K562 (cell line): ENCODE measurements at regions not wholly inside any gene's neighbourhood (a gene's known extent, or its start where the extent isn't known, plus 50 kb on each side); places are given as distances from the start of the nearest gene placed in this dataset.

Experiments
- ATAC-seq: fragments of 200-7000 bp; cut with Tn5 transposase; 3 replicates; pipeline ENCODE4 v1.9.1; 2020; ENCODE audit warnings: moderate library complexity
- BruUV-seq: library from RNA; stranded (reverse); fragments of 400-500 nt; replicated peaks from 2 replicates; lab custom pipeline; 2021; lab: Mats Ljungman, UMichigan
- CTCF ChIA-PET: fragments of 300-600 bp; formaldehyde crosslinking; extraction: SDS; loops from one replicate; lab custom pipeline; 2021; ENCODE audit warnings: low intra/inter-chr PET ratio; lab: Yijun Ruan, JAX
- POLR2A ChIA-PET: fragments of 300-600, 350-650 bp; sonication (Branson Sonifier 250); formaldehyde crosslinking; extraction: SDS; loops from one replicate; lab custom pipeline; 2021; ENCODE audit warnings: antibody characterized with exemption, inconsistent platforms; lab: Yijun Ruan, JAX
- DNase-seq, 4 experiments: peaks; one replicate each; pipeline versions ENCODE4 v3.0.0 to v3.0.0-alpha.2; 2011 to 2018; ENCODE audit warnings: low spot score in 3 of 4, mixed read lengths in 3 of 4; ENCODE audit errors: extremely low read depth in 1 of 4
- FAIRE-seq: peaks from 2 replicates; lab custom pipeline; 2011; peaks lifted over from hg19 to GRCh38; lab: Jason Lieb, UNC
- H2AFZ ChIP-seq: 2 replicates; pipeline ENCODE4 v1.6.0; 2011; ENCODE audit warnings: low read depth, low read length, control low read depth, inconsistent platforms
- H3K27ac ChIP-seq: fragments of 200-600 bp; 3 replicates; pipeline ENCODE4 v1.8.0; 2011; ENCODE audit warnings: low read depth, mild to moderate bottlenecking, control low read depth, inconsistent platforms, low read length, moderate library complexity, mixed read lengths; ENCODE audit errors: extremely low read depth
- H3K27me3 ChIP-seq, 2 experiments: fragments of 300-600 bp in 1 of 2; 2 replicates in 1 of 2; 3 replicates in 1 of 2; pipeline versions ENCODE4 v1.6.0 to v1.8.0; 2011; ENCODE audit warnings: inconsistent platforms in 2 of 2, low read length in 2 of 2, mild to moderate bottlenecking in 1 of 2, mixed read lengths in 1 of 2, moderate library complexity in 1 of 2; ENCODE audit not compliant: control insufficient read depth in 2 of 2, insufficient read depth in 2 of 2
- H3K36me3 ChIP-seq: fragments of 300-600 bp; 3 replicates; pipeline ENCODE4 v1.8.0; 2011; ENCODE audit warnings: mild to moderate bottlenecking, low read length, inconsistent platforms; ENCODE audit not compliant: control insufficient read depth, insufficient read depth
- H3K4me1 ChIP-seq, 2 experiments: fragments of 200-600 bp in 1 of 2; replicated peaks in 1 of 2; 2 replicates in 1 of 2; 3 replicates in 1 of 2; pipeline versions ENCODE4 v1.5.1 to v1.8.0; 2011; ENCODE audit warnings: inconsistent platforms in 2 of 2, low read length in 2 of 2, mild to moderate bottlenecking in 1 of 2, mixed read lengths in 1 of 2, moderate library complexity in 1 of 2; ENCODE audit not compliant: control insufficient read depth in 2 of 2, insufficient read depth in 2 of 2
- H3K4me2 ChIP-seq: 2 replicates; pipeline ENCODE4 v1.6.1; 2011; ENCODE audit warnings: low read length, control low read depth, inconsistent platforms, mixed read lengths; ENCODE audit not compliant: insufficient read depth
- H3K4me3 ChIP-seq: fragments of 200-600 bp; sonication (generic), shearing (Covaris generic); 2 replicates; pipeline ENCODE4 v1.5.1; 2016; ENCODE audit warnings: control low read depth, inconsistent platforms
- H3K79me2 ChIP-seq: fragments of 200-600 bp; 3 replicates; pipeline ENCODE4 v1.8.0; 2011; ENCODE audit warnings: low read length, inconsistent platforms; ENCODE audit not compliant: control insufficient read depth, insufficient read depth
- H3K9ac ChIP-seq, 2 experiments: 2 replicates each; pipeline versions ENCODE4 v1.6.0 to v1.6.1; 2011; ENCODE audit warnings: low read depth in 2 of 2, low read length in 2 of 2, control low read depth in 1 of 2, inconsistent platforms in 1 of 2, mild to moderate bottlenecking in 1 of 2, mixed read lengths in 1 of 2; ENCODE audit not compliant: insufficient read depth in 1 of 2
- H3K9me1 ChIP-seq: one replicate; pipeline ENCODE4 v1.6.0; 2011; ENCODE audit warnings: inconsistent platforms, mild to moderate bottlenecking, low read length, moderate library complexity; ENCODE audit not compliant: control insufficient read depth, insufficient read depth
- H3K9me3 ChIP-seq: replicated peaks from 2 replicates; pipeline ENCODE4 v1.5.1; 2011; ENCODE audit warnings: low read depth, low read length, inconsistent platforms; ENCODE audit not compliant: control insufficient read depth, insufficient read depth
- H4K20me1 ChIP-seq: replicated peaks from 2 replicates; pipeline ENCODE4 v1.6.1; 2011; ENCODE audit warnings: low read length, inconsistent platforms, mixed read lengths; ENCODE audit not compliant: control insufficient read depth, insufficient read depth
- BCLAF1 ChIP-seq, 2 experiments: fragments of 450-650 bp in 1 of 2; IDR thresholded peaks; 2 replicates each; pipeline ENCODE4 v1.6.1; 2011 to 2017; ENCODE audit warnings: low read depth in 2 of 2, antibody characterized with exemption in 1 of 2, borderline replicate concordance in 1 of 2, low read length in 1 of 2, mild to moderate bottlenecking in 1 of 2, mixed read lengths in 1 of 2; ENCODE audit not compliant: control insufficient read depth in 1 of 2
- CXXC5 ChIP-seq: fragments of 250-450 bp; sonication (Bioruptor Pico); IDR thresholded peaks from 2 replicates; pipeline ENCODE4 v1.8.0; 2022; ENCODE audit warnings: inconsistent platforms, mild to moderate bottlenecking, moderate library complexity
- ERF ChIP-seq: fragments of 450-650 bp; formaldehyde crosslinking; IDR thresholded peaks from 2 replicates; pipeline ENCODE4 v1.4.0; 2020; ENCODE audit warnings: mild to moderate bottlenecking, mixed read lengths
- ILF3 ChIP-seq: fragments of 450-650 bp; IDR thresholded peaks from 2 replicates; pipeline ENCODE4 v1.6.1; 2018; ENCODE audit warnings: antibody characterized with exemption, mild to moderate bottlenecking, moderate library complexity, borderline replicate concordance
- MBD2 ChIP-seq: sonication (generic); IDR thresholded peaks from 2 replicates; pipeline ENCODE4 v1.6.1; 2016; ENCODE audit warnings: low read depth, borderline replicate concordance
- MXI1 ChIP-seq: IDR thresholded peaks from 2 replicates; pipeline ENCODE4 v1.6.1; 2011; ENCODE audit warnings: low read depth, mild to moderate bottlenecking, improper control_type of control experiment, low read length
- RBBP5 ChIP-seq: fragments of 200-600 bp; sonication (generic); IDR thresholded peaks from 2 replicates; pipeline ENCODE4 v1.6.1; 2012; ENCODE audit warnings: borderline replicate concordance, mild to moderate bottlenecking, low read length, control low read depth, inconsistent platforms; ENCODE audit not compliant: insufficient read depth, poor library complexity, severe bottlenecking
- RBM22 ChIP-seq: fragments of 200-400 bp; formaldehyde crosslinking; IDR thresholded peaks from 2 replicates; pipeline ENCODE4 v1.6.1; 2018; ENCODE audit warnings: low read length, low read depth; ENCODE audit not compliant: poor library complexity, severe bottlenecking
- SIN3B ChIP-seq: fragments of 450-650 bp; IDR thresholded peaks from 2 replicates; pipeline ENCODE4 v1.6.1; 2017; ENCODE audit warnings: low read depth, mild to moderate bottlenecking, moderate library complexity
- SMAD2 ChIP-seq: fragments of 150-350 bp; IDR thresholded peaks from 2 replicates; pipeline ENCODE4 v1.6.1; 2014; ENCODE audit warnings: low read depth, mild to moderate bottlenecking, low read length
- SRSF7 ChIP-seq: fragments of 200-400 bp; formaldehyde crosslinking; optimal IDR thresholded peaks from 2 replicates; pipeline ENCODE3; 2017; ENCODE audit warnings: mild to moderate bottlenecking, low read depth, low read length
- ZNF274 ChIP-seq: IDR thresholded peaks from 2 replicates; pipeline ENCODE4 v1.6.1; 2011; ENCODE audit warnings: low read depth, mild to moderate bottlenecking, low read length, moderate library complexity, borderline replicate concordance
- WGBS: fragments of 100-300 bp; shearing (Covaris generic); methylation state at CpG from one replicate; pipeline ENCODE4 v1.1.6; 2016; ENCODE audit warnings: low coverage, mixed read lengths; ENCODE audit not compliant: insufficient coverage; ENCODE audit errors: missing lambda C conversion rate; 5-methylcytosine and 5-hydroxymethylcytosine counted together
- in situ Hi-C: fragments of 300-500 bp; cut with MboI; formaldehyde crosslinking; loops from 4 replicates; pipeline ENCODE4 v1.15.0; 2018; ENCODE audit warnings: inconsistent platforms, mixed read lengths
- intact Hi-C: fragments of 100-400 bp; cut with micrococcal nuclease; formaldehyde crosslinking; loops from 2 replicates; pipeline ENCODE4 v1.14.2; 2022
- TF ChIP-seq, protein P1 (sequence below): fragments of 150-350 bp; conservative IDR thresholded peaks from 2 replicates; pipeline ENCODE4 v1.6.1; 2014; ENCODE audit warnings: low read length
- TF ChIP-seq, protein P2 (sequence below): sonication (generic); formaldehyde crosslinking; IDR thresholded peaks from 2 replicates; pipeline ENCODE4 v1.8.0; 2022; ENCODE audit warnings: mild to moderate bottlenecking, missing genetic modification reagents
- TF ChIP-seq, protein P3 (sequence below): fragments of 250-450 bp; sonication (Bioruptor Pico); IDR thresholded peaks from 2 replicates; pipeline ENCODE4 v1.5.0; 2021

DNA sequence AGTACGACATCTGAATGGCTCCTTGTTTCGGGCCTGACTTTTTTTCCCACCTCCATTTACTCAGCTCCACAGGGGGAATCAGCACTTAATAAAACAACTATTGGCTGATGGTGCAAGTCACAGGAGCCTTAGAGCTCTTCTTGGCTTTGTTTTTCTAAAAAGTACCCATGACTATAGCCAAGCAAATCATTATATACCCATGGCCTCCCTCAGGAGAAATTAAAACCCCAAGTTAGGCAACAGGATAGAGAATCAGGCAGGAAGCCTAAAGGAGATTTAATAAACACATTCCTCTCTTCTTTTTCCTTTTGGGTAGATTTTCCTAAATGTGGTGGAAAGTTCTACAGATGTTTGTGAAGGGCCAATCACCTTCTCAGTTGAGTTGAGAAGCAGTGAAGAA lies 91.9 kb upstream of the RBPJ start (continued):
- TF ChIP-seq, protein P1, sequence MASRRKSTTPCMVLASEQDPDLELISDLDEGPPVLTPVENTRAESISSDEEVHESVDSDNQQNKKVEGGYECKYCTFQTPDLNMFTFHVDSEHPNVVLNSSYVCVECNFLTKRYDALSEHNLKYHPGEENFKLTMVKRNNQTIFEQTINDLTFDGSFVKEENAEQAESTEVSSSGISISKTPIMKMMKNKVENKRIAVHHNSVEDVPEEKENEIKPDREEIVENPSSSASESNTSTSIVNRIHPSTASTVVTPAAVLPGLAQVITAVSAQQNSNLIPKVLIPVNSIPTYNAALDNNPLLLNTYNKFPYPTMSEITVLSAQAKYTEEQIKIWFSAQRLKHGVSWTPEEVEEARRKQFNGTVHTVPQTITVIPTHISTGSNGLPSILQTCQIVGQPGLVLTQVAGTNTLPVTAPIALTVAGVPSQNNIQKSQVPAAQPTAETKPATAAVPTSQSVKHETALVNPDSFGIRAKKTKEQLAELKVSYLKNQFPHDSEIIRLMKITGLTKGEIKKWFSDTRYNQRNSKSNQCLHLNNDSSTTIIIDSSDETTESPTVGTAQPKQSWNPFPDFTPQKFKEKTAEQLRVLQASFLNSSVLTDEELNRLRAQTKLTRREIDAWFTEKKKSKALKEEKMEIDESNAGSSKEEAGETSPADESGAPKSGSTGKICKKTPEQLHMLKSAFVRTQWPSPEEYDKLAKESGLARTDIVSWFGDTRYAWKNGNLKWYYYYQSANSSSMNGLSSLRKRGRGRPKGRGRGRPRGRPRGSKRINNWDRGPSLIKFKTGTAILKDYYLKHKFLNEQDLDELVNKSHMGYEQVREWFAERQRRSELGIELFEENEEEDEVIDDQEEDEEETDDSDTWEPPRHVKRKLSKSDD = no peak
- TF ChIP-seq RBM22 (no peak), CXXC5 (no peak), SRSF7 (no peak)
- TF ChIP-seq, all 486 proteins: peak for 0

DNA sequence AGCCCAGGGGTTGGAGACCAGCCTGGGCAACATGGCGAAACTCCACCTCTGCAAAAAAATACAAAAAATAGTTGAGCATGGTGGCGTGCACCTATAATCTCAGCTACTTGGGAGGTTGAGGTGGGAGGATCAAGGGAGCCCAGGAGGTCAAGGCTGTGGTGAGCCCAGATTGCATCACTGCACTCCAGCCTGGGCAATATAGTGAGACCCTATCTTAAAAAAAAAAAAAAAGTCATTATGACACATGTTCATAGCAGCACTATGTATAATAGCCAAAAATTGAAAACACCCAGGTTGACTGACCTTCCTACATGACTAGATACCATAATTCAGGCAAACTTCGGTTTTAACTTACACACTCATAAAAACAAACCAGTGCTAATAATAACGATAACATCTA lies 90.8 kb upstream of the RBPJ start:
- in situ Hi-C loops (no loop called here), intact Hi-C loops (no loop called here)
- Histone ChIP-seq H3K4me2 (no peak overlapping the region), H3K36me3 (no peaks in the 10 kb centered on the region), H3K4me3 (no peak overlapping the region), H3K79me2 (no peaks in the 10 kb centered on the region), H3K27me3 (peaks cover 7 to 13% of the 10 kb centered on the region in 2 experiments; a peak in 4 of 5 replicates), H2AFZ (no peak overlapping the region), H3K27ac (no peak overlapping the region), H3K9me3 (no peaks in the 10 kb centered on the region), H3K4me1 (no peaks in the 10 kb centered on the region), H3K9me1 (no peaks in the 10 kb centered on the region), H3K9ac (no peak overlapping the region), H4K20me1 (no peaks in the 10 kb centered on the region)
- FAIRE-seq (no peak), DNase-seq (no peak), ATAC-seq (no peak)
- no TSS peak for BruUV-seq
- CTCF ChIA-PET = no interaction called here
- POLR2A ChIA-PET = no interaction called here
- WGBS = 0% methylated on average over 4 of the region's 4 CpGs
- TF ChIP-seq SMAD2 (no peak), RBBP5 (no peak), MXI1 (no peak), SIN3B (no peak), ZNF274 (no peak), ILF3 (no peak), ERF (CRISPR knock-in tag) (no peak), BCLAF1 (IDR thresholded peaks at IDR 0.05; ENCODE audit: borderline replicate concordance in 1 of 2, control insufficient read depth in 1 of 2, low read depth in 2 of 2, low read length in 1 of 2) (no peak), MBD2 (no peak)
- TF ChIP-seq, protein P2, sequence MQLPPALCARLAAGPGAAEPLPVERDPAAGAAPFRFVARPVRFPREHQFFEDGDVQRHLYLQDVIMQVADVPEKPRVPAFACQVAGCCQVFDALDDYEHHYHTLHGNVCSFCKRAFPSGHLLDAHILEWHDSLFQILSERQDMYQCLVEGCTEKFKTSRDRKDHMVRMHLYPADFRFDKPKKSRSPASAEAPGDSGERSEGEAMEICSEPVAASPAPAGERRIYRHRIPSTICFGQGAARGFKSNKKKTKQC (CRISPR knock-in tag) = no peak
- TF ChIP-seq, protein P3, sequence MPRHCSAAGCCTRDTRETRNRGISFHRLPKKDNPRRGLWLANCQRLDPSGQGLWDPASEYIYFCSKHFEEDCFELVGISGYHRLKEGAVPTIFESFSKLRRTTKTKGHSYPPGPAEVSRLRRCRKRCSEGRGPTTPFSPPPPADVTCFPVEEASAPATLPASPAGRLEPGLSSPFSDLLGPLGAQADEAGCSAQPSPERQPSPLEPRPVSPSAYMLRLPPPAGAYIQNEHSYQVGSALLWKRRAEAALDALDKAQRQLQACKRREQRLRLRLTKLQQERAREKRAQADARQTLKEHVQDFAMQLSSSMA (CRISPR knock-in tag) = no peak
